Right lobe of liver (tissue), 6 donors: ENCODE measurements at regions not wholly inside any gene's neighbourhood (a gene's known extent, or its start where the extent isn't known, plus 50 kb on each side); places are given as distances from the start of the nearest gene placed in this dataset.
A peak's percentile ranks its signal among the peaks of the same experiment; 100 is the strongest.

ENCODE experiments used
- ATAC-seq, 4 donors: fragments of 200-7000 bp; cut with Tn5 transposase; one replicate each; pipeline ENCODE4 v1.9.1; 2020; ENCODE audit warnings: mild to moderate bottlenecking in 4 of 4, moderate library complexity in 4 of 4
- DNase-seq, 3 donors: peaks; one replicate each; pipeline ENCODE4 v3.0.0-alpha.2; 2020
- H3K27ac ChIP-seq, 3 donors: fragments of 200-600 bp; one replicate each; pipeline ENCODE4 v1.8.0; 2022
- H3K27me3 ChIP-seq, 2 donors: fragments of 200-600 bp; one replicate each; pipeline ENCODE4 v1.8.0; 2022
- H3K36me3 ChIP-seq, 4 donors: fragments of 200-600 bp; sonication (generic) in 1 of 4; one replicate each; pipeline versions ENCODE4 v1.5.1 to v1.8.0; 2017 to 2022; ENCODE audit warnings: control low read depth in 1 of 4
- H3K4me1 ChIP-seq, 4 donors: fragments of 200-600 bp; sonication (generic) in 1 of 4; one replicate each; pipeline versions ENCODE4 v1.5.1 to v1.8.0; 2017 to 2022; ENCODE audit warnings: control low read depth in 1 of 4
- H3K4me3 ChIP-seq, 3 donors: fragments of 200-600 bp; one replicate each; pipeline ENCODE4 v1.8.0; 2022
- H3K9me3 ChIP-seq, 4 donors: fragments of 200-600 bp; sonication (generic) in 1 of 4; one replicate each; pipeline versions ENCODE4 v1.5.1 to v1.8.0; 2017 to 2022; ENCODE audit warnings: control low read depth in 1 of 4
- CTCF ChIP-seq, 4 donors: fragments of 200-600 bp in 3 of 4; fragments of 450-650 bp in 1 of 4; IDR thresholded peaks; one replicate each; pipeline versions ENCODE4 v1.5.1 to v1.8.0; 2016 to 2022; ENCODE audit warnings: antibody characterized with exemption in 4 of 4, mild to moderate bottlenecking in 2 of 4
- POLR2A ChIP-seq: fragments of 450-650 bp; IDR thresholded peaks from one replicate; pipeline ENCODE4 v1.6.1; 2017; ENCODE audit warnings: antibody characterized with exemption, mild to moderate bottlenecking
- WGBS: methylation state at CpG from one replicate; pipeline ENCODE4 v1.1.6; 2018; ENCODE audit warnings: low coverage, low lambda C conversion rate; ENCODE audit not compliant: insufficient coverage; ENCODE audit errors: missing lambda C conversion rate; 5-methylcytosine and 5-hydroxymethylcytosine counted together
- intact Hi-C, 2 donors: fragments of 100-400 bp; cut with DNase I; formaldehyde crosslinking; loops; one replicate each; pipeline versions ENCODE4 v1.11.2 to v1.14.1; 2022
- donor health status: DM: no; HTN: yes; CAD: no.
- donor health status: DM: no; HTN: no; CAD: no.
- donor health status: DM: no; HTN: no; CAD: no.
- donor health status: DM: no; HTN: yes; CAD: no.
- donor health status: DM: no; HTN: yes; CAD: no.

DNA sequence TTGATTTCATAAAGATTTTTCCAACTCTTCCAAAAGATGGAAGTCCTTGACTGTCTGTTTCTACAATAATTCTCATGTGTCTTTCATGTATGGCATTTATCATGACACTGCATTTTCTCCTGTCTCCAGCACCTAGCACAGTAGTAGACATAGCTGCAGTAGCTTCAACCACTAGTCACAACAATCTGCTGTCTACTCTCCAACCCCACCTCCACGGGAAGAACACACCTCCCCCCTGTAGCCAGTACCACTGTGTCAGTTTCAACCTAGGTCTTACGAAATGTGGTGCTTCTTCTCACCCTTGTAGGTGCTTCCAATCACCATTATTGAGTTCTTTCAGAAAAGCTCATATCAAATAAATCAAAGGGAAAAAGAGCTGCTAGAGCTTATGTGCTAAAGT lies 425.1 kb upstream of the ADAMTS5 start:
- H3K27me3 ChIP-seq = no peaks in the 10 kb centered on the region
- ATAC-seq = no peak
- H3K36me3 ChIP-seq = no peaks in the 10 kb centered on the region
- no peak overlapping the region for H3K27ac ChIP-seq
- WGBS = 13% methylated on average over 2 of the region's 2 CpGs
- no peak overlapping the region for H3K4me3 ChIP-seq
- no peaks in the 10 kb centered on the region for H3K4me1 ChIP-seq
- TF ChIP-seq CTCF (IDR thresholded peaks at IDR 0.05) (no peak), POLR2A (no peak)
- DNase-seq = no peak
- no peaks in the 10 kb centered on the region for H3K9me3 ChIP-seq
- intact Hi-C loops = no loop called here

DNA sequence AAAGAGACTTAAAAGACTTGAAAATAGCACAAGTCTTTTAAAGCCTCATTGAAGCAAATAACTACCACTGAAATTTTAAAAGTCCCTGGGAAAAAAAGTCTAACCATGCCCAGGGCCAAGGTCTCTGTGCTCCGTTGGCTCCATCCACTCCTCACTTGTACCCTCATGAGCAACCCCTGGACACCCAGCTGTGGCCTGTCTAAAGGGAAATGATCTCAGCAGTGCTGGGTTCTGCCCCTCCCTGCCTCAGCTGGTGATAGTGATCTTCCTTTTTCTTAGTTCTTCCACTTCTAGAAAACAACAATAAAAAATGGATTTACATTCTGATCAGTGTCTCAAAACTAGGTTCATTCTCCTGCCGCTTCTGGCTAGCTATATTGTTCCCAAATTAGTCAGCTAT lies 423.5 kb upstream of the ADAMTS5 start:
- Histone ChIP-seq H3K9me3 (no peaks in the 10 kb centered on the region), H3K36me3 (no peaks in the 10 kb centered on the region), H3K27ac (no peak overlapping the region), H3K4me3 (no peak overlapping the region), H3K4me1 (no peaks in the 10 kb centered on the region), H3K27me3 (no peaks in the 10 kb centered on the region)
- WGBS = 32% methylated on average over 2 of the region's 2 CpGs
- DNase-seq (no peak), ATAC-seq (no peak)
- intact Hi-C loops = no loop called here
- TF ChIP-seq POLR2A (no peak), CTCF (IDR thresholded peaks at IDR 0.05) (no peak)

DNA sequence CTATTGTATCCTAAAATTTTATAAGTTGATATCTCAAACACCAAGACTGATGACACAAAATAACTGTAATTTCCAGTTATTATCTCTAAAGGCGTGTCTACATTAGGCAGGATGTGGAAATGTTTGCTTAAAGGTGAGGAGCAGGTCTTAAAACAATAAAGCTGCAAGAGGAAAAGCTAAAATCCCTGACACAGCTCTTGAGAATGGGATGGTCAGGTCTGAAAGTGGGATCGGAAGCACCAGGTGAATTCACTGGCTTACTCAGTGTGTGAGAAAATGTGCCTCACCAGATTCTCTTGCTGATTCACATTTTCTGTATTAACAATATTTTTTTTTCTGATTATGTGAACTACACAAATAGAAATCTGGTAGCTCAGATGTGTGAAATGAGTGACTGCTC lies 421.9 kb upstream of the ADAMTS5 start:
- H3K27ac ChIP-seq = no peak overlapping the region
- no peak for TF ChIP-seq CTCF (IDR thresholded peaks at IDR 0.05)
- TF ChIP-seq POLR2A = no peak
- DNase-seq = no peak

DNA sequence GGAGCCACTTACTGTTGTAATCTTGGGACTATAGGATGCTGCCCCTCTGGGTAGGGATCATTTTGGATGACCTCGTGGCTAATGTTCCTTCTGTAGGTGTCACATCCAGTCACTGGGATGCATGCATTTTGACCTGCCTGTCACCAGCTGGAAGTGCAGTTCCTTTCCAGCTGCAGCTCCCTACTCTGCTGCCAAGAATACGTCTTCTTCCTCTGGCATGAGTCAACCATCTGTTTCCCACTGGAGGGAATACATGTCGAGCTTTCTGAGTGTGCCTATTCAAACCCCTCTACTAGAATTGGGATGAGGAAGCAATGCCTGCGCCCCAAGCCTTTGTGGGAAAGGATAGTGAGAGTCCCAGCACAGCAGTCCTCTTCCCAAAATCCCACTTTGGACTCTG lies 415.5 kb upstream of the ADAMTS5 start:
- ATAC-seq (peak in 2 of 4 donors; percentile 24), DNase-seq (no peak)
- no peaks in the 10 kb centered on the region for H3K27me3 ChIP-seq
- H3K27ac ChIP-seq = no peak overlapping the region
- no peaks in the 10 kb centered on the region for H3K36me3 ChIP-seq
- no peak overlapping the region for H3K4me3 ChIP-seq
- H3K4me1 ChIP-seq = no peaks in the 10 kb centered on the region
- WGBS = 13% methylated on average over 4 of the region's 4 CpGs
- intact Hi-C loops = no loop called here
- no peaks in the 10 kb centered on the region for H3K9me3 ChIP-seq
- TF ChIP-seq CTCF (IDR thresholded peaks at IDR 0.05) = no peak
- TF ChIP-seq POLR2A = no peak

More for the DNA sequence above, 421.9 kb upstream of the ADAMTS5 start:
- Histone ChIP-seq H3K4me1 (no peaks in the 10 kb centered on the region), H3K27me3 (no peaks in the 10 kb centered on the region), H3K36me3 (no peaks in the 10 kb centered on the region), H3K4me3 (no peak overlapping the region), H3K9me3 (no peaks in the 10 kb centered on the region)
- intact Hi-C loops = no loop called here
- no peak for ATAC-seq
- WGBS = 45% methylated on average over 2 of the region's 2 CpGs

DNA sequence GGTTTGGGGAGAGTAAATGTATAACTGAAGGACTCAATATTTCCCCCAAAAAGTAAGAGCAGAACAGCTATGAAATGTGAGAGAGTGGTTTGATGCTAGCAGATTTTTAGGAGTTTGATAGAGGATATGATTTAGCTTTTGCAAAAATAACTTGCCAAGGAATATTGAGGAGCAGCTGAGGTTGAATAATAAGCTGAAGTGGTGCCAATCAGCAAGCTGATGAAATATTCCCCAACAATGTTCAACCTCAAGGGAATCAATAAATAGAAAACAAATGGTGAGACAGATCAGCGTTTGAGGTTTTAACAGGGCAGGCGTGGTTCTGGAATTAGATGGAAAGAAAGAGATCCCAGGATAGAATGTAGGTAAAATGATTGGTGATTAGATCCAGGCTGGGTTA lies 413.4 kb upstream of the ADAMTS5 start:
- no peak for TF ChIP-seq POLR2A
- no peak for TF ChIP-seq CTCF (IDR thresholded peaks at IDR 0.05)
- H3K36me3 ChIP-seq = no peaks in the 10 kb centered on the region
- no peak overlapping the region for H3K4me3 ChIP-seq
- WGBS = 37% methylated on average over 2 of the region's 2 CpGs
- H3K4me1 ChIP-seq = no peaks in the 10 kb centered on the region
- DNase-seq (no peak), ATAC-seq (no peak)
- H3K27me3 ChIP-seq = no peaks in the 10 kb centered on the region
- no peaks in the 10 kb centered on the region for H3K9me3 ChIP-seq
- intact Hi-C loops = no loop called here
- H3K27ac ChIP-seq = no peak overlapping the region
